Immature natural killer cell (primary cell): ENCODE measurements at regions not wholly inside any gene's neighbourhood (a gene's known extent, or its start where the extent isn't known, plus 50 kb on each side); places are given as distances from the start of the nearest gene placed in this dataset.
A peak's percentile ranks its signal among the peaks of the same experiment; 100 is the strongest.

Experiments used
- DNase-seq, 3 donors: peaks; one replicate each; pipeline ENCODE4 v3.0.0; 2022; ENCODE audit warnings: mixed read lengths in 1 of 3
- H3K27ac Mint-ChIP-seq, 6 donors: one replicate each; pipeline ENCODE4 v1.8.0; 2020; ENCODE audit warnings: mixed read lengths in 6 of 6, mild to moderate bottlenecking in 5 of 6, inconsistent platforms in 4 of 6, moderate library complexity in 3 of 6
- H3K27me3 Mint-ChIP-seq, 3 donors: one replicate each; pipeline ENCODE4 v1.8.0; 2020 to 2021; ENCODE audit warnings: low read depth in 3 of 3, mild to moderate bottlenecking in 3 of 3, mixed read lengths in 3 of 3, moderate library complexity in 3 of 3, inconsistent platforms in 1 of 3
- H3K36me3 Mint-ChIP-seq, 3 donors: one replicate each; pipeline ENCODE4 v1.8.0; 2020; ENCODE audit warnings: mixed read lengths in 3 of 3, inconsistent platforms in 2 of 3, mild to moderate bottlenecking in 2 of 3
- H3K4me1 Mint-ChIP-seq, 2 donors: one replicate each; pipeline ENCODE4 v1.8.0; 2020; ENCODE audit warnings: inconsistent platforms in 2 of 2, mild to moderate bottlenecking in 2 of 2, mixed read lengths in 2 of 2, moderate library complexity in 1 of 2
- H3K4me3 Mint-ChIP-seq, 5 donors: one replicate each; pipeline ENCODE4 v1.8.0; 2020; ENCODE audit warnings: mild to moderate bottlenecking in 5 of 5, mixed read lengths in 5 of 5, inconsistent platforms in 3 of 5, moderate library complexity in 3 of 5
- H3K9me3 Mint-ChIP-seq, 6 donors: one replicate each; pipeline ENCODE4 v1.8.0; 2020; ENCODE audit warnings: mild to moderate bottlenecking in 6 of 6, mixed read lengths in 6 of 6, inconsistent platforms in 4 of 6, moderate library complexity in 3 of 6

DNA sequence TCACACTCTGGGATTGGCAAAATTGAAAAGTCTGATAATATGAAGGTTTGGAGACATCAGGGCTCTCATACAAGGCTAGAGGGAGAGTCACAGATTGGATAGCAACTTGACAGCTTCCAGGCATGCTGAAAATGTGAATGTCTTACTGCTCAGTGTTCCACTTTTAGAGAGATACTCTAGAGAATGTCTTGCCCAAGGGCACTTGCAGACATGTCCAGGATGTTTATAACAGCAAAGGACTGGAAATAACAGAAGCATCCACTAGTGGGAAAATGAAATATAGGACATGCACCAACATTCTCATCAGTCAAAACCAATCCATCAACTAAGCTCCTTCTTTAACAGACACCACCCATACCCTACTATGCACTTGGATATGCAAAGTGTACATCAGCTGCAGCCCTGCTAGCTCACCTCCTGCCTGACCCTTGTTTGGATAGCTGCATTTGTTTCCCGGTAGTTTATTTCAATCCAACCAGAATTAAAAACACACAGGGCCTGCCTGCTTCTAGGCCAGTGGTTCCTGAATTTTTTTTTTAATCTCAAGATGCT lies 101.6 kb upstream of the ARHGEF3 start:
- Mint-ChIP-seq H3K4me3 (no peak overlapping the region), H3K27ac (peak overlapping the region in 1 of 6 donors; percentile 54), H3K27me3 (peaks cover 0 to 3% (median 0%) of the 10 kb centered on the region in 3 donors), H3K9me3 (no peaks in the 10 kb centered on the region), H3K36me3 (no peaks in the 10 kb centered on the region), H3K4me1 (peaks cover 16 to 27% of the 10 kb centered on the region in 2 donors)
- no peak for DNase-seq

DNA sequence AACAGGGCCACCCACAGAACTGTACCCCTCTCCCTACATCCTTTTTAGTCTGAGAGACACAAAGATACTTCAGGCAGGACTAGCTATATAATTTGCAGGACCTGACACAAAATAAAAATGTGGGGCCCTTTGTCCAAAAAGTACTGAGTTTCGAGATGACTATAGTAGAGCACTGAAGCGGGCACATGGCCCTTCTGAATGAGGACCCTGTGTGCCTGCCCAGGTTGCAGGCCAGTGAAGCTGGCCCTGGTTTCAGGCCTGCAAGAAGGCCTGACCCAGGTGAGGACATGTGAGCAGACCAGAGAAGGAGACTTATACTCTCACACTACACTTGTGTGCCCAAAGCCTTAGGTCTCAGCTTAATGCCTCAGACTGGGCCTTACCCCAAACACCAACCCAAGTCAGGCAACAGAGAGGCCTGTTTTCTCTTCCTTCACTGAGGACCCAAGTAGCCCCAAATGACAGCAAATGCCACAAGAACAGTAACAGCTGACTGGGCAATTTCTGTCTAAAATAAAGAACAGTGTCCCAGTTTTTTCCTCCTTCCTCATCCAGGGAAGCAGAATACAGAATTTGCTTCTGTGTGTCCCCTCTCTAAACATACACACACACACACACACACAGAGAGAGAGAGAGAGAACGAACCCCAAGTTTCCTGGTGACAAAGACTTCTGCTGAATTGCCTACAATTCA lies 100.9 kb upstream of the ARHGEF3 start:
- H3K4me3 Mint-ChIP-seq: no peak overlapping the region
- H3K27me3 Mint-ChIP-seq: peaks cover 0 to 3% (median 0%) of the 10 kb centered on the region in 3 donors
- no peaks in the 10 kb centered on the region for H3K36me3 Mint-ChIP-seq
- no peak for DNase-seq
- peak overlapping the region in 2 of 6 donors; percentile 30 to 54 for H3K27ac Mint-ChIP-seq
- peaks cover 16 to 20% of the 10 kb centered on the region in 2 donors for H3K4me1 Mint-ChIP-seq
- no peaks in the 10 kb centered on the region for H3K9me3 Mint-ChIP-seq

DNA sequence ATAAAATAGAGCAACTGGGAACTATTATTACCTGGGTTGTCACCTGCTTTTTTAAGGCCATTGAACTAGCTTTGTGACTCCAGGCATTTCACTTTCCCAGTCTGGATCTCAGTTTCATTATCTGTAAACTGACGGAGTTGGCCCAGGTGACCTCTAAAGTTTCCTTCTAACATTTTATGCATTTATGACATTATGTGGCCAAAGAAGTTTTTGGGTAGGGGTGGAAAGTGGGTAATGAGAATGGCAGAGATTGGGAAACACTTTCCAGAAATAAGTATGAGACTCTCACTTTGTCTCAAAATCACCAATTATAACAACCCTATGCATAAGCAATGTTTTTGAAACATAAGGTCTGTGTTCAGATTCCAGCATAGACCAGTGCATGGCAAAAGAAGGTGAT lies 99.1 kb upstream of the ARHGEF3 start:
- no peak overlapping the region for H3K27ac Mint-ChIP-seq
- DNase-seq: no peak
- no peaks in the 10 kb centered on the region for H3K9me3 Mint-ChIP-seq
- peaks cover 16 to 18% of the 10 kb centered on the region in 2 donors for H3K4me1 Mint-ChIP-seq
- H3K27me3 Mint-ChIP-seq: peaks cover 0 to 3% (median 0%) of the 10 kb centered on the region in 3 donors
- no peak overlapping the region for H3K4me3 Mint-ChIP-seq
- peaks cover 0 to 2% (median 0%) of the 10 kb centered on the region in 3 donors for H3K36me3 Mint-ChIP-seq

DNA sequence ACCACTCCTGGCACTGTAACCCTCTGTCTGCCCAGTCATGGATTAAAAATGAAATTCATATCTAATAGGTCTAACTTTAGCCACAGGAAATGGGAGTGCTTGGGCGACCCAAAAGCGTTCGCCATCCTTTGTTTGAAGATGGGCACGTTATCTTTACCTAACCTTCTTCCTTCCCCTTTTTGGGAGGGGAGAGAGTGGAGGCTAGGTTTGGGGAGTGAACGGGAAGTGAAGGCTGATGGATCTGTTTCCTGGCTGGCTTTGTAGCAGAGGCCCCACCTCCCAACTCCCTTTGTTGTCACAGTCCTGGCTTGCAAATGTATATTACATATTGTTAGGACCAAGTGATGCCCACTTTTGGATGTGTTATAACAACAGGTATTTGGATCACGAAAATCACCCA lies 98.1 kb upstream of the ARHGEF3 start:
- no peak for DNase-seq
- H3K27ac Mint-ChIP-seq: no peak overlapping the region
- H3K4me3 Mint-ChIP-seq: no peak overlapping the region
- H3K27me3 Mint-ChIP-seq: peaks cover 0 to 3% (median 0%) of the 10 kb centered on the region in 3 donors
- H3K4me1 Mint-ChIP-seq: peaks cover 16 to 17% of the 10 kb centered on the region in 2 donors
- H3K36me3 Mint-ChIP-seq: peaks cover 0 to 2% (median 0%) of the 10 kb centered on the region in 3 donors
- no peaks in the 10 kb centered on the region for H3K9me3 Mint-ChIP-seq

DNA sequence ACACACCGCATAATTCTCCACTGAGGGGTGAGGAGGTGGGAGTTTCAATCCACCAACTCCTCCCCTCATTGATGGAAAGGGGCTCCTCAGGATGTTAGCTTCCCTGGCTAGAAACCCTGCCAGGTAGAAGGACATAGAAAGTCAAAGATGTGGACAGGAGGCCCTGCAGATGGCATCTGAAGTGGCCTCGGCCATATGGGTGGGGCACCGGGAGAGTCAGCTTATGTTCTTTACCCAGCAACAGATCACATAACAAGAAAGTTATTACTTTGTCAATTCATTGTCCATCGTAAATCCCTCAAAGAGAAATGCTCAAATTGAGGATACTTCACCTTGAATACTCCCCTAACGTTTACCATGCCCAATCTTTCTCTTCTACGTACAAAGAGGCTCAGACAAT lies 97.3 kb upstream of the ARHGEF3 start:
- Mint-ChIP-seq H3K4me3 (no peak overlapping the region), H3K27ac (no peak overlapping the region), H3K9me3 (no peaks in the 10 kb centered on the region), H3K4me1 (peaks cover 15 to 16% of the 10 kb centered on the region in 2 donors), H3K27me3 (peaks cover 0 to 3% (median 0%) of the 10 kb centered on the region in 3 donors), H3K36me3 (peaks cover 0 to 2% (median 0%) of the 10 kb centered on the region in 3 donors)
- DNase-seq: no peak

DNA sequence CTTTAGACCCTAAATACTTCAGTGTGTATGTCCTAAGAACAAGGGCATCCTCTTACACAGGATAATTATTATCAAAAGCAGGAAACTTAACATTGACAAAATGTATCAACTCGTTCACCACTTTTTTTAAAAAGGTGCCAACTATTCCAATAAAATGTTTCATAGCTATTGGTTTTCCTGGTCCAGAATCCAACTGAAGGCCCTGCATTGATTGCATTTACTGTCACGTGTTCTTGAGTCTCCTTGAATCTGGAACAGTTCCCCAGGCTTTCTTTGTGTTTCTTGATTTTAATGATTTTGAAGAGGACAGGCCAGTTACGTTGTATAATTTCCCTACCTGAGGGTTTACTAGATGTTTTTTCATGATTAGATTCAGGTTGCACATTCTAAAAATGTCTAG lies 94.6 kb upstream of the ARHGEF3 start:
- no peak for DNase-seq
- Mint-ChIP-seq H3K36me3 (peaks cover 0 to 3% (median 2%) of the 10 kb centered on the region in 3 donors), H3K27ac (no peak overlapping the region), H3K4me1 (peaks cover 7 to 8% of the 10 kb centered on the region in 2 donors), H3K9me3 (no peaks in the 10 kb centered on the region), H3K27me3 (no peaks in the 10 kb centered on the region), H3K4me3 (no peak overlapping the region)

DNA sequence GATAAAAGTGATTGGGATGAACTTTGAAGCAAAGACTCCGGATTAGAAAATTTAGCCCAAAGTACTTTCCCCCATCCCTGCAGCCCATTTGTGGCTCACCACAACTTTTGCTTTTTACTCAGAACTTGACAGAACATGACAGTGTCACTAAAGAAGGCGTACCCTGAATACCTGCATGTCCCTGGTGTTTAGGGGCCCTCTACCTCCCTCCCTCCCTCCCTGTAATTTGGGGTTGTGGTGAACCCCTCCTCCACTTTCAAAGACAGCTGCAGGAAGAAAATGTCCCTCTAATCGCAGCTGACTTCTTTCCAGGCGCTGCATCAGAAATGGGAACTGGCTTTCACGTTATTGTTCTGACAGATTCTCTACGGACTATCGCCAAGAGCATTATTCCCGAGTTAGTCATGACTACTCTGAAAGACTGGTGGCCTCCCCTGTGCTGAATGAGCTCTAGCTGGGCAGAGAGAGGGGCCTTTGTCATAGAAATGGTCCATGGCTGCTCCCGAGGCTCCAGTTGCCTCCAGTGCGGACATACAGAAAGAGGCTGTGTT lies 93.2 kb upstream of the ARHGEF3 start:
- no peak for DNase-seq
- H3K27me3 Mint-ChIP-seq: no peaks in the 10 kb centered on the region
- peaks cover 5 to 6% of the 10 kb centered on the region in 2 donors for H3K4me1 Mint-ChIP-seq
- no peak overlapping the region for H3K4me3 Mint-ChIP-seq
- H3K36me3 Mint-ChIP-seq: peaks cover 0 to 3% (median 2%) of the 10 kb centered on the region in 3 donors
- H3K27ac Mint-ChIP-seq: no peak overlapping the region
- H3K9me3 Mint-ChIP-seq: no peaks in the 10 kb centered on the region

DNA sequence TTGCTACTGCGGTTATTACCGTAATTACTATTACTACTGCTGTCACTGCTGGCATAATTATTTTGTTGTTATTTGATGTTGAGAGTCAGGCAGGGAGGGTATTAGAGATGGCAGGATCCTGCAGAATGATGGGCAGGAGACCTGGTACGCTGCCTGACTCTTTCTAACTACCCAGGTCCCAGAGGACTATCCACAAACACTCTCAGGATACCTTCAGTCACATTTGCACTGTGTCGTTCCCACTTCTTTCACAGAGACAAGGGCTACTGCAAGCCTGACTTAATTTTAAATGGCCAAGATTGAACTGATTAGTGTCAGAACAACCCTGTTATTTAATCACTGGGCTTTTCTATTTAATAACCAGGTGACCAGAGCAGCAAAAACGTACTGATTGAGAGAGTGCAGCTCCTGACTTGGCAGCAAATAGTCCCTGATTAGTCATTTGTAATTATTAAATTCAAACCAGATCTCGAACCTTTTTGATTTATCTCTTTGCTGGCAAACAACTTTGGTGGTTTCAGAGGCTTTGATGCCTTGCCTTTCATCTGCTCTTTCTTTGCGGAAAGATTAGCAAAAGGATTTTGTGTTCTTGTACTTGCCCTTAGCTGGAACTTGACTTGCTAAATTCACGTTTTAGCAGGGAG lies 88.8 kb upstream of the ARHGEF3 start:
- peaks cover 0 to 3% (median 0%) of the 10 kb centered on the region in 3 donors for H3K36me3 Mint-ChIP-seq
- H3K27me3 Mint-ChIP-seq: no peaks in the 10 kb centered on the region
- no peaks in the 10 kb centered on the region for H3K9me3 Mint-ChIP-seq
- H3K4me3 Mint-ChIP-seq: no peak overlapping the region
- H3K27ac Mint-ChIP-seq: no peak overlapping the region
- DNase-seq: no peak
- H3K4me1 Mint-ChIP-seq: peaks cover 28 to 39% of the 10 kb centered on the region in 2 donors

DNA sequence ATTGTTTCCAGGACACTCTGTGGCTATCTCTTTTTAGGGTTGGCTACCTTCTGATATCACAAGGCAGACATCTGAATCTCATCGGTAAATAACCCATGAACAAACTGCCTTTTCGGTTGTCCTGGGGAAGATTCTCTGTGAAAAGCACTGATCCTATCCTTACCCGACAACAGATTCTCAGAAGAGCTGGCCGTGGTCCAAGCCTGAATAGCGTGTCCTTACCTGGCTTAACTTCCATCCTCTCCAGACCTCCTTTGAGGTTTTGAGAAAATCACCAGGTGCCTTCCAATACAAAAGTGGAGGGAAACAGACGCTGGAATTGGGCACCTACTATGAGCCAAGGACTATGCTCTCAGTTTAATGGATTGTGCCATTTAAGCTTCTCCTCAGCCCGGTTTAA lies 87.4 kb upstream of the ARHGEF3 start:
- H3K27me3 Mint-ChIP-seq: no peaks in the 10 kb centered on the region
- no peaks in the 10 kb centered on the region for H3K9me3 Mint-ChIP-seq
- peak overlapping the region in 1 of 6 donors; percentile 34 for H3K27ac Mint-ChIP-seq
- peaks cover 40 to 47% of the 10 kb centered on the region in 2 donors for H3K4me1 Mint-ChIP-seq
- no peak overlapping the region for H3K4me3 Mint-ChIP-seq
- H3K36me3 Mint-ChIP-seq: peaks cover 0 to 3% (median 0%) of the 10 kb centered on the region in 3 donors
- DNase-seq: no peak

DNA sequence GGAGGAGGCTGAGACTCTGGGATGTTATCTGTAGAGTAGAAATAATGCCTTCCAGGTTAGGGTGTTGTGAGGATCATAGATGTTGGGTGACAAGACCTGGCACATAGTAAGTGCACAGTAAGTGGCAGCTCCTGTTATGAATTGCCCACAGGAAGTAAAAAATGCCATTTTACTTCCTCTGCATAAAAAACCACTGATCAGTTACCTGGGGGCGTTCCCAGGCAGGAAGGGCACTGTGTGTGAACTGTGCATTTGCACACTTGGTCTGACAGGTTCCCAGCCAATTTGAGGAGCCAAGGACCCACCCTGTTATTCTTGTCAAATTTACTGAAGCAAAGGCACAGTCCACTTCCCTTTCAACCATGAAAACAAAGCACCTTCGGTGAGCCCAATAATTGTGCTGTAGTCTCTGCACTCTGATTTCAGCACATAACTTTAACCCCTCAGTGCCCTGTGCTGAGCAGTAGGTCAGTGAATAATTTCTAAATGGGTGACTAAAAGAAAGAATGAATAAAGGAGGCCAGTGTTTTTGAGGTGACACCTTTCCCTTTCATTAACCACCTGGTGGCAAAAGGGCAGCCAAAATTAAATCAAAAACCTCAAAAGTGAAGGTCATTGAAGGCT lies 85.8 kb upstream of the ARHGEF3 start:
- H3K36me3 Mint-ChIP-seq: no peaks in the 10 kb centered on the region
- peaks cover 43 to 47% of the 10 kb centered on the region in 2 donors for H3K4me1 Mint-ChIP-seq
- H3K27me3 Mint-ChIP-seq: no peaks in the 10 kb centered on the region
- peak overlapping the region; percentile 65 to 79 (median 69) for H3K4me3 Mint-ChIP-seq
- peak overlapping the region; percentile 32 to 87 (median 82) for H3K27ac Mint-ChIP-seq
- peak; percentile 13 to 16 (median 14) for DNase-seq
- no peaks in the 10 kb centered on the region for H3K9me3 Mint-ChIP-seq

DNA sequence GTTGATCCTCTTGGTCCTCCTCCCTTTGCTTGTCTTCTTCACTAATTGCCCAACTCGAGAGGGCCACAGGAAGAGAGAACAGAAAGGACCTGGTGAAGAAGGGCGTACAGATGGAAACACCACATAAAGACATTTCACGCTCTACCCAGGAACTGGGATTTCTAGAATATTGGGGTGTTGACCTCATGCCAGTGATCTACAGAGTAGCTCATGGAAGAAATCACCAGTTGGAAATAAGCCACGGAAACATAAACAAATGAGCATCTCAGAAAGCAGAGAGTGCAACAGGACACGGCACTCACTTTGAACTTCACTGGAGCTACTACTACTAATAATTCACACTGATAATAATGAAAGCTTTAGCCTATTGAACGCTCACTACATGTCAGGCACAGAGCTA lies 84.6 kb upstream of the ARHGEF3 start:
- Mint-ChIP-seq H3K9me3 (no peaks in the 10 kb centered on the region), H3K27ac (peak overlapping the region; percentile 5 to 87 (median 82)), H3K36me3 (peaks cover 0 to 7% (median 0%) of the 10 kb centered on the region in 3 donors), H3K27me3 (no peaks in the 10 kb centered on the region), H3K4me3 (peak overlapping the region; percentile 5 to 79 (median 65)), H3K4me1 (peaks cover 43 to 47% of the 10 kb centered on the region in 2 donors)
- no peak for DNase-seq

DNA sequence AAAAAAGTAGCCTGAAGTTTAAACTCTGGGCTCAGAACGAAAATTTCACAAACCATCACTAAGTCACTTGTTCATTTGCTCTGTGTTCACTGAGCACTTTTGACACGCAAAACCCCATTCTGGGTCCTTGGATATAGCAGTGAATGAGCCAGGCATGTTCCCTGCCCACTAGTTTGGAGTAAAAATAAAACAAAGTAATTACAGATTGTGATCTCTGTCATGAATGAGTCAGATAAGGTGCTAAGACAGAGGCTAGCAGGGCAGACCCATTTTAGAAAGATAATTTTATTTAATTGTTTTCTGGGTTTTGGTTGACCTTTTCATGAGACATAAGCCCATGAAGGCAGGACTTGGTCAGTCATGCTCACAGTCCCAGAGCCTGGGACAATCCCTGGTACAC lies 84.1 kb upstream of the ARHGEF3 start:
- Mint-ChIP-seq H3K9me3 (no peaks in the 10 kb centered on the region), H3K36me3 (peaks cover 0 to 11% (median 0%) of the 10 kb centered on the region in 3 donors), H3K4me3 (peak overlapping the region in 4 of 5 donors; percentile 5 to 79 (median 36)), H3K4me1 (peaks cover 43 to 47% of the 10 kb centered on the region in 2 donors), H3K27me3 (no peaks in the 10 kb centered on the region), H3K27ac (peak overlapping the region; percentile 5 to 87 (median 82))
- DNase-seq: no peak

DNA sequence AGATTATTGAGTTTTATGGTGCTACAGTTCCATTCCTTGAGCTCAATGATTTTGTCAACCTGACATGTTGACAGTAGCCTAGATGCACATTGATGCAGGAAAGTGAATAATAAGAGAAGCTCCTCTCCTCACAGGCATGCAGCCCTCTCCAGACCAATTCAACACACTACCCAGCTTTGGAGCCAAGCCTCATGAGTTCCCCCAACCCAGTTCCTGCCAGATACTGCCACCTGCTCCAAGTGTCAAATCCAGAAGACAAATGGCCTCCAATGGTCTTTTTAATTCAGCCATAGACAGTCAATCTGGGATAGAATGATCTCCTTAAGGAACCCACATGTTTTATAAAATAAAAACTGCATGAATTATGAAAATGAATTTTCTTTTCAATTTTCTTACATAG lies 83.7 kb upstream of the ARHGEF3 start:
- DNase-seq: no peak
- H3K4me1 Mint-ChIP-seq: peaks cover 43 to 46% of the 10 kb centered on the region in 2 donors
- H3K4me3 Mint-ChIP-seq: no peak overlapping the region
- H3K27ac Mint-ChIP-seq: peak overlapping the region; percentile 37 to 85 (median 49)
- no peaks in the 10 kb centered on the region for H3K27me3 Mint-ChIP-seq
- no peaks in the 10 kb centered on the region for H3K9me3 Mint-ChIP-seq
- H3K36me3 Mint-ChIP-seq: peaks cover 0 to 15% (median 0%) of the 10 kb centered on the region in 3 donors
